Nephron (organoid): ENCODE measurements at regions not wholly inside any gene's neighbourhood (a gene's known extent, or its start where the extent isn't known, plus 50 kb on each side); places are given as distances from the start of the nearest gene placed in this dataset.

Experiments used
- H3K27ac Mint-ChIP-seq, 3 experiments: 2 replicates each; pipeline ENCODE4 v1.8.0; 2020; ENCODE audit warnings: mixed read lengths in 3 of 3, mild to moderate bottlenecking in 2 of 3, moderate library complexity in 1 of 3
- H3K27me3 Mint-ChIP-seq: 2 replicates; pipeline ENCODE4 v1.8.0; 2021; ENCODE audit warnings: low read depth, mild to moderate bottlenecking, moderate library complexity, mixed read lengths
- H3K36me3 Mint-ChIP-seq: 2 replicates; pipeline ENCODE4 v1.8.0; 2020; ENCODE audit warnings: low read depth, mixed read lengths
- H3K4me1 Mint-ChIP-seq: 2 replicates; pipeline ENCODE4 v1.8.0; 2020; ENCODE audit warnings: mixed read lengths
- H3K4me3 Mint-ChIP-seq, 3 experiments: 2 replicates each; pipeline ENCODE4 v1.8.0; 2020; ENCODE audit warnings: mild to moderate bottlenecking in 3 of 3, mixed read lengths in 3 of 3, moderate library complexity in 2 of 3
- H3K9me3 Mint-ChIP-seq: 2 replicates; pipeline ENCODE4 v1.8.0; 2020; ENCODE audit warnings: mixed read lengths
- CTCF ChIP-seq, 3 experiments: fragments of 200-600 bp; sonication (generic); IDR thresholded peaks; one replicate each; pipeline ENCODE4 v1.5.0; 2021; ENCODE audit warnings: antibody characterized with exemption in 3 of 3; ENCODE audit not compliant: unreplicated experiment in 3 of 3

DNA sequence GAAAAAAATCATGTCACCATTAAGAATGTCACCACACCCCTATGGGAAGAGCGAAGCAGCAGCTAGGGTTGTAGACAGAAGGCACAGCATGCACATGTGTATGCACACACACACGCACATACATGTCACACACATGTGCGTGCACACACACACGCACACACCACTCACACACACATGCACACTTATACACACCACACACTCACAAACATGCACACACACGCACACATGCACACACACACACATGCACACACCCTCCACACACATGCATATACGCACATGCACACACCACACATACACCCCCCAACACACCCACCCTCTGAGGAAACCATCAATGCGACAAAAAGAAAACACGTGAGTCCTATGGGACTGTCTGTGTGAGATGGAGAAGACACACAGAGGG is 205.4 kb downstream of the ENGASE start:
- Mint-ChIP-seq H3K4me1 (no peaks in the 10 kb centered on the region), H3K27ac (no peak overlapping the region)

GRCh38 chr17:79279320-79279719 is 204.7 kb downstream of the ENGASE start:
- H3K27me3 Mint-ChIP-seq, result peaks cover 36% of the 10 kb centered on the region
- no peaks in the 10 kb centered on the region for H3K36me3 Mint-ChIP-seq
- no peak overlapping the region for H3K4me3 Mint-ChIP-seq
- H3K4me1 Mint-ChIP-seq, result no peaks in the 10 kb centered on the region
- no peak for TF ChIP-seq CTCF (IDR thresholded peaks at IDR 0.05; ENCODE audit: unreplicated experiment in 3 of 3)
- no peaks in the 10 kb centered on the region for H3K9me3 Mint-ChIP-seq
- H3K27ac Mint-ChIP-seq, result no peak overlapping the region

More for the DNA sequence above, 205.4 kb downstream of the ENGASE start:
- H3K9me3 Mint-ChIP-seq, result no peaks in the 10 kb centered on the region
- no peak for TF ChIP-seq CTCF (IDR thresholded peaks at IDR 0.05; ENCODE audit: unreplicated experiment in 3 of 3)
- H3K4me3 Mint-ChIP-seq, result no peak overlapping the region
- H3K36me3 Mint-ChIP-seq, result no peaks in the 10 kb centered on the region
- peaks cover 35% of the 10 kb centered on the region for H3K27me3 Mint-ChIP-seq

DNA sequence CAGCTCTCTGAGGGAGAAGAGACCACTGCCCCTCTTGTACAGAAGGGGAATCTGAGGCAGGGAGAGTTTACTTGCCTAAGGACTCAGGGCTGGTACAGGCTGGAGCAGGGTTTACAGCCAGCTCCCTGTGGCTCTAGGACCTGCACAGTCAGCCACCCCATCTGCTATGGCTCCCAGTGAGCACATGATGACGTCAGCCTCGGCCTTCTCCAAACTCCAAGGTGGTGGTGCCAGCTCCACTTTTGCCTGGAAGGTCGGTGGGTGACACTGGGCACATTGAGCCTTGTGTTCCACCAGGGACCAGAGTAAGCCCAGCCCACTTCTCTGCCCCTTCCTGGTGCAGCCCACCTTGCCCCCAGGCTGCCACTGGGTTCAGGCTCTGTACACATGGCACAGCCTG is 202.2 kb downstream of the ENGASE start:
- no peak for TF ChIP-seq CTCF (IDR thresholded peaks at IDR 0.05; ENCODE audit: unreplicated experiment in 3 of 3)
- Mint-ChIP-seq H3K27me3 (peaks cover 36% of the 10 kb centered on the region), H3K36me3 (no peaks in the 10 kb centered on the region), H3K4me3 (no peak overlapping the region), H3K9me3 (no peaks in the 10 kb centered on the region), H3K4me1 (no peaks in the 10 kb centered on the region), H3K27ac (no peak overlapping the region)

DNA sequence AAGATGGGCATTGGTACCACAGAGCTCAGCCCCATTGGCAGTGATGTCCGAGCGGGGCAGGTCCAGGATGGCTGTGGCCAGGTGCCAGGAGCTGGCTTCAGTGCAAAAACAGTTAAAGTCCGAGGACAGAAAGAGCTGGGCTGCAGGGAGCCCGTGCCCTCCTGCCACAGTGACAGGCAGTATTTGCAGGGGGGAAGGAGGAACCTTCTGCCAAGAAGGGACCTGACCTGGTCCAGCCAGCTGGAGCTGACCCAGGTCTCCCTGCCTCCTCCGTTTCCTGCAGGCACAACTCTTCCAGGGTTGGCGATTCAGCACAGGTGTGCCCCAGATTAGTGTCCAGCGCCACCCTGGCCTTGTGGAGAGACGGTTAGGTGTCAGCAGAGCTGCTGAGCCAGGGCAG is 199.0 kb downstream of the ENGASE start:
- Mint-ChIP-seq H3K27me3 (peaks cover 43% of the 10 kb centered on the region), H3K4me1 (no peaks in the 10 kb centered on the region), H3K9me3 (no peaks in the 10 kb centered on the region), H3K27ac (no peak overlapping the region), H3K36me3 (no peaks in the 10 kb centered on the region), H3K4me3 (no peak overlapping the region)
- TF ChIP-seq CTCF (IDR thresholded peaks at IDR 0.05; ENCODE audit: unreplicated experiment in 3 of 3), result no peak

DNA sequence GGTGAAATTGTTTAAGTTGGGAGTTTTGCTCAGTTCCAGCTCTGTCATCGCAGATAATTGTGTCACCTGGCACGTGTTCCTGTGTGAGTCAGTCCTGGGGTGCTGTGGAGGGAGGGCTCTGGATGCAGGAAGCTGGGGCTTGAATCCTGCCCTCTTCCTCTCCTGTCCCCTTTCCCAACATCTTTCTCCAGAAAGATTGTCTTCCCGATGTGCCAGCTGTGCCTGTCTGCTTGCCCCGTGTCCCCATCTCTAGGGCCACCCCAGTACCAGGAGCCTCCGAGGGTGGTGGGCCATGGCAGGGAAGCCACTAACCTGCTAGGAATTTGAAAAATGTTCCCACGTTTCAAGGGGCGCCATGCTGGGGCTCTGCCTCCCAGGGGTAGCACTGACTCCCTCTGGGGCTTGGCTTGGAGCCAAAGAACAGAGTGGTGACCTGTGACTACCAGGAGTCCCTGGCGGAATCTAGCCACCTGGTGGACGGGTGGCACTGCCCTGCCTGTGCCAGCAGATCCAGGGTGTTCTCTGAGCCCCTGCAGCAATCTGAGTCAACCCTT is 198.1 kb downstream of the ENGASE start:
- Mint-ChIP-seq H3K36me3 (no peaks in the 10 kb centered on the region), H3K27me3 (peaks cover 50% of the 10 kb centered on the region), H3K4me3 (no peak overlapping the region), H3K4me1 (no peaks in the 10 kb centered on the region), H3K9me3 (no peaks in the 10 kb centered on the region), H3K27ac (no peak overlapping the region)
- no peak for TF ChIP-seq CTCF (IDR thresholded peaks at IDR 0.05; ENCODE audit: unreplicated experiment in 3 of 3)

GRCh38 chr17:79272220-79272619 is 197.6 kb downstream of the ENGASE start:
- Mint-ChIP-seq H3K36me3 (no peaks in the 10 kb centered on the region), H3K27ac (no peak overlapping the region), H3K4me1 (no peaks in the 10 kb centered on the region), H3K9me3 (no peaks in the 10 kb centered on the region), H3K27me3 (peaks cover 55% of the 10 kb centered on the region), H3K4me3 (no peak overlapping the region)
- no peak for TF ChIP-seq CTCF (IDR thresholded peaks at IDR 0.05; ENCODE audit: unreplicated experiment in 3 of 3)
